MCF 10A (cell line): ENCODE measurements at regions not wholly inside any gene's neighbourhood (a gene's known extent, or its start where the extent isn't known, plus 50 kb on each side); places are given as distances from the start of the nearest gene placed in this dataset.

ENCODE experiments used
- BruUV-seq: library from RNA; stranded (reverse); fragments of 400-500 nt; replicated peaks from 2 replicates; lab custom pipeline; 2021; lab: Mats Ljungman, UMichigan
- CTCF ChIA-PET: fragments of 300-600 bp; sonication (Branson Sonifier 250); formaldehyde crosslinking; extraction: SDS; loops from one replicate; lab custom pipeline; 2021; ENCODE audit warnings: antibody characterized with exemption, inconsistent platforms; lab: Yijun Ruan, JAX
- POLR2A ChIA-PET: fragments of 300-600, 350-650 bp; sonication (Branson Sonifier 250); formaldehyde crosslinking; extraction: SDS; loops from one replicate; lab custom pipeline; 2020; ENCODE audit warnings: antibody characterized with exemption, inconsistent platforms; lab: Yijun Ruan, JAX
- DNase-seq: peaks from one replicate; pipeline ENCODE4 v3.0.0-alpha.2; 2018; ENCODE audit not compliant: unreplicated experiment
- H3K27ac Mint-ChIP-seq: one replicate; pipeline ENCODE4 v1.8.0; 2022; ENCODE audit warnings: mild to moderate bottlenecking, low read depth, mixed read lengths; ENCODE audit not compliant: unreplicated experiment
- H3K27me3 Mint-ChIP-seq: one replicate; pipeline ENCODE4 v1.8.0; 2022; ENCODE audit warnings: mixed read lengths; ENCODE audit not compliant: insufficient read depth, unreplicated experiment
- H3K36me3 Mint-ChIP-seq: one replicate; pipeline ENCODE4 v1.8.0; 2022; ENCODE audit warnings: mild to moderate bottlenecking, moderate library complexity, mixed read lengths; ENCODE audit not compliant: insufficient read depth, unreplicated experiment
- H3K4me1 Mint-ChIP-seq: one replicate; pipeline ENCODE4 v1.8.0; 2022; ENCODE audit warnings: mixed read lengths; ENCODE audit not compliant: insufficient read depth, unreplicated experiment
- H3K4me3 Mint-ChIP-seq: one replicate; pipeline ENCODE4 v1.8.0; 2022; ENCODE audit warnings: mild to moderate bottlenecking, moderate library complexity, mixed read lengths; ENCODE audit not compliant: unreplicated experiment
- H3K9me3 Mint-ChIP-seq: one replicate; pipeline ENCODE4 v1.8.0; 2022; ENCODE audit warnings: mixed read lengths; ENCODE audit not compliant: unreplicated experiment
- CTCF ChIP-seq: fragments of 200-600 bp; IDR thresholded peaks from one replicate; pipeline ENCODE4 v1.8.0; 2022; ENCODE audit warnings: antibody characterized with exemption, mild to moderate bottlenecking; ENCODE audit not compliant: unreplicated experiment
- intact Hi-C: fragments of 100-400 bp; cut with micrococcal nuclease; formaldehyde crosslinking; loops from 2 replicates; pipeline ENCODE4 v1.14.1; 2022

- Mint-ChIP-seq H3K27me3 (no peaks in the 10 kb centered on the region), H3K27ac (no peak overlapping the region), H3K4me3 (no peak overlapping the region), H3K36me3 (no peaks in the 10 kb centered on the region), H3K4me1 (no peaks in the 10 kb centered on the region), H3K9me3 (peaks cover 7% of the 10 kb centered on the region)
- ChIA-PET CTCF (interaction anchor here (0.6 to 1.6 kb wide), 4 partner anchors 10 to 167 kb away, joined by 3 to 4 read pairs (median 4); no protein-coding TSS in a partner anchor), POLR2A (no interaction called here)
- intact Hi-C loops = no loop called here
- no TSS peak for BruUV-seq
- TF ChIP-seq CTCF = no peak
- no peak for DNase-seq
These were observed 122.3 kb upstream of the SLC44A3 start for GRCh38 chr1:94697839-94698238.

GRCh38 chr1:94694226-94694915, 125.8 kb upstream of the SLC44A3 start:
- intact Hi-C loops = no loop called here
- Mint-ChIP-seq H3K4me1 (no peaks in the 10 kb centered on the region), H3K4me3 (no peak overlapping the region), H3K36me3 (no peaks in the 10 kb centered on the region), H3K27ac (no peak overlapping the region), H3K27me3 (no peaks in the 10 kb centered on the region), H3K9me3 (peaks cover 7% of the 10 kb centered on the region)
- no peak for TF ChIP-seq CTCF
- no peak for DNase-seq
- ChIA-PET POLR2A (no interaction called here), CTCF (no interaction called here)
- no TSS peak for BruUV-seq

GRCh38 chr1:94693435-94693834, 126.7 kb upstream of the SLC44A3 start:
- no TSS peak for BruUV-seq
- Mint-ChIP-seq H3K9me3 (peaks cover 7% of the 10 kb centered on the region), H3K27ac (no peak overlapping the region), H3K4me3 (no peak overlapping the region), H3K27me3 (no peaks in the 10 kb centered on the region), H3K36me3 (no peaks in the 10 kb centered on the region), H3K4me1 (no peaks in the 10 kb centered on the region)
- intact Hi-C loops = no loop called here
- ChIA-PET POLR2A (no interaction called here), CTCF (no interaction called here)
- no peak for DNase-seq
- TF ChIP-seq CTCF = no peak

GRCh38 chr1:94693029-94693428, 127.1 kb upstream of the SLC44A3 start:
- peaks cover 7% of the 10 kb centered on the region for H3K9me3 Mint-ChIP-seq
- no peaks in the 10 kb centered on the region for H3K27me3 Mint-ChIP-seq
- CTCF ChIA-PET = interaction anchor here (0.6 kb wide), 1 partner anchor 154 kb away, joined by 3 read pairs; no protein-coding TSS in a partner anchor
- DNase-seq = no peak
- no peaks in the 10 kb centered on the region for H3K36me3 Mint-ChIP-seq
- no peak for TF ChIP-seq CTCF
- no peaks in the 10 kb centered on the region for H3K4me1 Mint-ChIP-seq
- BruUV-seq = no TSS peak
- POLR2A ChIA-PET = no interaction called here
- no peak overlapping the region for H3K4me3 Mint-ChIP-seq
- H3K27ac Mint-ChIP-seq = no peak overlapping the region
- intact Hi-C loops = no loop called here
